Osteoblast (primary cell): ENCODE measurements at regions not wholly inside any gene's neighbourhood (a gene's known extent, or its start where the extent isn't known, plus 50 kb on each side); places are given as distances from the start of the nearest gene placed in this dataset.
"Not testable (repeated sequence)": the region's sequence is repeated elsewhere in the genome, so short reads cannot be mapped to it uniquely, and the experiment has no call there.

Experiments
- DNase-seq: peaks from one replicate; pipeline ENCODE4 v3.0.0; 2011; ENCODE audit warnings: low spot score, mixed read lengths; ENCODE audit not compliant: insufficient read length; ENCODE audit errors: missing footprints
- H2AFZ ChIP-seq: 2 replicates; pipeline ENCODE4 v1.6.0; 2011; ENCODE audit warnings: mild to moderate bottlenecking, low read length
- H3K27ac ChIP-seq: 2 replicates; pipeline ENCODE4 v1.5.1; 2011; ENCODE audit warnings: mild to moderate bottlenecking, low read depth, low read length, moderate library complexity
- H3K27me3 ChIP-seq: 2 replicates; pipeline ENCODE4 v1.6.0; 2012; ENCODE audit warnings: mild to moderate bottlenecking, control low read depth, inconsistent platforms, low read length, moderate library complexity; ENCODE audit not compliant: insufficient read depth
- H3K36me3 ChIP-seq: 2 replicates; pipeline ENCODE4 v1.5.1; 2011; ENCODE audit warnings: mild to moderate bottlenecking, low read length, control low read depth, moderate library complexity; ENCODE audit not compliant: insufficient read depth
- H3K4me1 ChIP-seq: 2 replicates; pipeline ENCODE4 v1.5.1; 2011; ENCODE audit warnings: mild to moderate bottlenecking, low read length, control low read depth, moderate library complexity; ENCODE audit not compliant: insufficient read depth
- H3K4me2 ChIP-seq: 2 replicates; pipeline ENCODE4 v1.6.0; 2011; ENCODE audit warnings: mild to moderate bottlenecking, low read length; ENCODE audit not compliant: insufficient read depth
- H3K4me3 ChIP-seq: fragments of 200-600 bp; sonication (generic); 3 replicates; pipeline ENCODE4 v1.5.1; 2012; ENCODE audit warnings: mild to moderate bottlenecking, low read length, inconsistent platforms; ENCODE audit not compliant: insufficient read depth
- H3K79me2 ChIP-seq: 2 replicates; pipeline ENCODE4 v1.6.0; 2012; ENCODE audit warnings: mild to moderate bottlenecking, low read length, control low read depth, inconsistent platforms; ENCODE audit not compliant: insufficient read depth
- H3K9me3 ChIP-seq: 2 replicates; pipeline ENCODE4 v1.5.1; 2011; ENCODE audit warnings: low read depth, low read length, control low read depth
- H4K20me1 ChIP-seq: 2 replicates; pipeline ENCODE4 v1.6.0; 2012; ENCODE audit warnings: mild to moderate bottlenecking, low read length, control low read depth; ENCODE audit not compliant: insufficient read depth
- TF ChIP-seq, protein P1 (sequence below): IDR thresholded peaks from 2 replicates; pipeline ENCODE4 v1.5.1; 2011; ENCODE audit warnings: mild to moderate bottlenecking, low read depth, low read length, moderate library complexity; ENCODE audit errors: extremely low read depth

DNA sequence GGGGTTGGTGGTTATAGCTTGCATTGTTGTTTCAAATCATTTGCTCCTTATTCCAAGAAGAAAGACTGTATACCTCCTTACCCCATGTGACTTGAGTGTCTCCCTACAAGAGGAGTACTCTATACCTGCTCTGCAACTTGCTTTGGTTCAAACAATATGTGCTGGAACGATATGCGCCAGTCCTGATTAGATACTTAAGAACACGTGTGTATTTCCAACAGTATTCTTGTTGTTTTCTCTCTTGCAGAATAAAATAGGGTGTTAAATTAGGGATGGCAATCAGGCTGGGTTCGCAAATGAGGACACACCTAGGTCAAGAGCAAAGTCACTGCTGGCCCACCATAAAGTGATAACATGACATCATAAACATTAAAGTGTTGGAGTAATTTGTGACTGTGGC lies 895.0 kb upstream of the SLITRK1 start:
- no peak overlapping the region for H3K27ac ChIP-seq
- TF ChIP-seq, protein P1, sequence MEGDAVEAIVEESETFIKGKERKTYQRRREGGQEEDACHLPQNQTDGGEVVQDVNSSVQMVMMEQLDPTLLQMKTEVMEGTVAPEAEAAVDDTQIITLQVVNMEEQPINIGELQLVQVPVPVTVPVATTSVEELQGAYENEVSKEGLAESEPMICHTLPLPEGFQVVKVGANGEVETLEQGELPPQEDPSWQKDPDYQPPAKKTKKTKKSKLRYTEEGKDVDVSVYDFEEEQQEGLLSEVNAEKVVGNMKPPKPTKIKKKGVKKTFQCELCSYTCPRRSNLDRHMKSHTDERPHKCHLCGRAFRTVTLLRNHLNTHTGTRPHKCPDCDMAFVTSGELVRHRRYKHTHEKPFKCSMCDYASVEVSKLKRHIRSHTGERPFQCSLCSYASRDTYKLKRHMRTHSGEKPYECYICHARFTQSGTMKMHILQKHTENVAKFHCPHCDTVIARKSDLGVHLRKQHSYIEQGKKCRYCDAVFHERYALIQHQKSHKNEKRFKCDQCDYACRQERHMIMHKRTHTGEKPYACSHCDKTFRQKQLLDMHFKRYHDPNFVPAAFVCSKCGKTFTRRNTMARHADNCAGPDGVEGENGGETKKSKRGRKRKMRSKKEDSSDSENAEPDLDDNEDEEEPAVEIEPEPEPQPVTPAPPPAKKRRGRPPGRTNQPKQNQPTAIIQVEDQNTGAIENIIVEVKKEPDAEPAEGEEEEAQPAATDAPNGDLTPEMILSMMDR, result no peak
- no peak overlapping the region for H3K4me2 ChIP-seq
- H3K79me2 ChIP-seq, result no peaks in the 10 kb centered on the region
- no peaks in the 10 kb centered on the region for H4K20me1 ChIP-seq
- H2AFZ ChIP-seq, result no peak overlapping the region
- H3K4me1 ChIP-seq, result no peaks in the 10 kb centered on the region
- no peak for DNase-seq
- H3K9me3 ChIP-seq, result no peaks in the 10 kb centered on the region
- H3K27me3 ChIP-seq, result no peaks in the 10 kb centered on the region
- no peaks in the 10 kb centered on the region for H3K36me3 ChIP-seq
- no peak overlapping the region for H3K4me3 ChIP-seq

DNA sequence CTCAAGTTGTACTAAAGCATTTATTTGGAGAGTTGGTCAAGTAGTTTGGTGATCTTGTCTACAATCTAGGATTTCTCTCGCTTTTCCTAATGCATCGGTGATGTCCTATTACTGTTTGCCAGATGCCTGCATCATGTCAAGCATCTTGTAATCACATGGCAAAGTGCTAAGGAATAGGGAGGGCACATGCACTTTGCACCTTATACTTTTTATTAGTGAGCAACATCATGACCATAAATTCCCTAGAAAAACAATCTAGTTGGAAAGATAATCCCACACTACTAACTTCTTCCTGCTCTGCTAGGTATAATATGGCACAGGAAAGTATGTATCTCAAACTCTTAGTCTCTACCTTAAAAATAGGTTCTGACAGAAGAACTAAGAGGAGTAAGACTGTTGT lies 894.3 kb upstream of the SLITRK1 start:
- Histone ChIP-seq H3K9me3 (no peaks in the 10 kb centered on the region), H3K79me2 (no peaks in the 10 kb centered on the region), H3K27me3 (no peaks in the 10 kb centered on the region), H3K4me1 (no peaks in the 10 kb centered on the region), H2AFZ (no peak overlapping the region), H3K36me3 (no peaks in the 10 kb centered on the region), H4K20me1 (no peaks in the 10 kb centered on the region), H3K27ac (no peak overlapping the region), H3K4me3 (no peak overlapping the region), H3K4me2 (no peak overlapping the region)
- no peak for DNase-seq
- TF ChIP-seq, protein P1, result no peak

DNA sequence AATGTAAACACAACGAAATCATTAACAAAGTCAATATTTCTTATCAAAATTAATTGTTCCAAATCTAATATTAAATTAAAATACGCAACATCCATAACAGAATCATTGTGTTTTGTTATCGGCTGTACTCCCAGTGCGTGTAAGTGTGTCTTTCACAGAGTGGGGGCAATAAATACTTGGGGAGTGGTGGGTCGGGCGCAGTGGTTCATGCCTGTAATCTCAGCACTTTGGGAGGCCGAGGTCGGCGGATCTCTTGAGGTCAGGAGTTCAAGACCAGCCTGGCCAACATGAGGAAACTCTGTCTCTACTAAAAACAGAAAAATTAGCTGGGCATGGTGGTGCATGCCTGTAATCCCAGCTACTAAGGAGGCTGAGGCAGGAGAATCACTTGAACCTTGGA lies 893.6 kb upstream of the SLITRK1 start:
- not testable (repeated sequence) for H4K20me1 ChIP-seq, H3K79me2 ChIP-seq, DNase-seq, H3K27me3 ChIP-seq, H3K27ac ChIP-seq, H3K4me1 ChIP-seq, H3K9me3 ChIP-seq, H3K4me2 ChIP-seq, H3K4me3 ChIP-seq, H3K36me3 ChIP-seq, H2AFZ ChIP-seq

DNA sequence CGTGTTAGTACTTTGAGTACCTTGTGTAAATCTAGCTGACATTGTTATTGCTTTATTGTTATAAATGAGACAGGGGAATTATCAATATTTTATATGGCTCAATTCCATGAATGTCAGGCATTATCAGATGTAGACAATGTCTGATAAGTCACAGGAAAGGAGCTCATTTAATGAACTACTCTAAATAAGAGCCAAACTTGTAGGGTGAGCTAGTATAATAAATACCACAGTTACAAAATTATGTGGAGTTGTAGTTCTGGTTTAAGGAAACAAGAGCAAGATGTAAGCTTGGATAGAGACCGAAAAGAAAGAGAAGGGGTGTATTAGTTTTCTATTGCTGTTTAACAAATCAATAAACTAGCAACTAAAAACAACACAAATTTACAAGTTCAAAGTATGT lies 891.8 kb upstream of the SLITRK1 start:
- Histone ChIP-seq H3K4me2 (no peak overlapping the region), H3K79me2 (no peaks in the 10 kb centered on the region), H3K4me1 (no peaks in the 10 kb centered on the region), H3K9me3 (no peaks in the 10 kb centered on the region), H3K4me3 (no peak overlapping the region), H3K27me3 (no peaks in the 10 kb centered on the region), H3K36me3 (no peaks in the 10 kb centered on the region), H4K20me1 (no peaks in the 10 kb centered on the region), H2AFZ (no peak overlapping the region), H3K27ac (no peak overlapping the region)
- no peak for DNase-seq
- TF ChIP-seq, protein P1, result no peak

DNA sequence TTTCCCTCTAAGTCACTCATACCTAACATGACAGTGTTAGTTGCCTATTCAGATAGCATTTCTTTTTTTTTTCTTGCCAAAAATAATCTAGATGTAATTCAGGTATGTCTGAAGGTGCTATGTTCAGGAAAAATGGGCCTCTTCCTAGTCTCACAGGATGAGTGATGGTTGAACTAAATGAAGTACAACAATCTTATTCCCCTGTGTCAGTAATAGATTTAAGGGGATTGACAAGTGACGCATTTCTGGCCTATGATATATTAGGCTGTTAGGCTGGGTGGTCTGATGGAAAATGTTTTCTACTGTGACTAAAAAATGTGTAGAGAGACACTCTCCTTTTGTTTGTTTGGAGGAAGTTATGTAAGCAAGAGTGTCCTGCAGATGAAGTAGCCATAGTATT lies 878.7 kb upstream of the SLITRK1 start:
- Histone ChIP-seq H3K4me1 (no peaks in the 10 kb centered on the region), H2AFZ (no peak overlapping the region)

More for the DNA sequence above, 878.7 kb upstream of the SLITRK1 start:
- Histone ChIP-seq H3K36me3 (no peaks in the 10 kb centered on the region), H3K27me3 (no peaks in the 10 kb centered on the region), H3K4me3 (no peak overlapping the region), H3K9me3 (no peaks in the 10 kb centered on the region), H3K4me2 (no peak overlapping the region), H3K79me2 (no peaks in the 10 kb centered on the region), H3K27ac (no peak overlapping the region), H4K20me1 (no peaks in the 10 kb centered on the region)
- no peak for DNase-seq
- TF ChIP-seq, protein P1, result no peak
